HG03342 (cell line): ENCODE measurements at regions not wholly inside any gene's neighbourhood (a gene's known extent, or its start where the extent isn't known, plus 50 kb on each side); places are given as distances from the start of the nearest gene placed in this dataset.

Experiments used
- ATAC-seq: cut with Tn5 transposase; IDR thresholded peaks from one replicate; pipeline ENCODE4 v1.9.1; 2021; ENCODE audit warnings: mild to moderate bottlenecking, moderate library complexity; ENCODE audit not compliant: unreplicated experiment

GRCh38 chrX:129188231-129188630, 335.1 kb downstream of the SMARCA1 start:
- ATAC-seq, result no peak

DNA sequence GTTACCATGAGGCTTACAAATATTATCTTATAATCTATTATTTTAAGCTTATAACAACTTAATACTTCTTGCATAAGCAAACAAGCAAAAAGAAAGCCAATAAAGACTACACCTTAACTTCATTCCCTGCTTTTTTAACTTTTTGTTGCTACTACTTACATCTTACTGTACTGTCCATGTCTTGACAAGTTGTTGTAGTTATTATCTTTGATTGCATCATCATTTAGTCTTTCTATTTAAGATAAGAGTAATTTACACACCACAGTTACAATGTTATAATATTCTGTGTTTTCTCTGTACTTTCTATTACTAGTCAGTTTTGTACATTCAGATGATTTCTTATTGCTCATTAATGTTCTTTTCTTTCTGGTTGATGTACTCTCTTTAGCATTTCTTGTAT, 346.6 kb downstream of the SMARCA1 start:
- no peak for ATAC-seq

GRCh38 chrX:129161108-129161507, 362.2 kb downstream of the SMARCA1 start:
- ATAC-seq, result no peak

DNA sequence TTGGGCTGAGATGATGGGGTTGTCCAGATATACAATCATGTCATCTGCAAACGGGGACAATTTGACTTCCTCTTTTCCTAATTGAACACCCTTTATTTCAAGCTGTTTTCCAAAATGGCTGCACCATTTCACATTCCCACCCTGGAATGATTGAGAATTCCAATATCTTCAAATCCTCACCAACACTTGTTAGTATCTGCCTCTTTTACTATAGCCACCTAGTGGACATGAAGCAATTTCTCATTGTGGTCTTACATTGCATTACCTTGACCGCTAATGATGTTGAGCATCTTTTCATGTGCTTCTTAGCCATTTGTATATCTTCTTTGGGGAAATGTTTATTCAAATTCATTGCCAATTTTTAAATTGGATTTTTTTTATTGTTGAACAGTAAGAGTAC, 364.8 kb downstream of the SMARCA1 start:
- no peak for ATAC-seq

DNA sequence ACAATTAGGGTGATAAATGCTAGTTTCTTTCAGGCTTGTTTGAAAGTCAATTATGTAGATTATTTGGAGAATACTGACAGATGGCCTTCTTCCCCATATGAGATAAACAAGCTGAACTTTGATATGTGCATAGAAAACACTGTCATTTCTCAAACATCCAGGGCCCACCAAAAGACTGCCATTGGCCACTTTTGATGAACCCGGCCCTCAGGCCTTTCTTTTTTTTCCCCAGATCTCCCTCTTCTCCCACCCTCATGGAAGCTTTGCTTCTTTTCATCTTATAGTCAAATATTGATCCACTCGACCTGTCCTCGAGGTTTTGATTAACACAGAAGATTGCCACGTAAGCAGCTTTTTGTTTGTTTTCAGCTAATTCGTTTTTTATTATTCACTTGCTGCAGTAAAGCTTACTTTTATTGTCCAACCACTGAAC, 377.4 kb downstream of the SMARCA1 start:
- ATAC-seq, result no peak

DNA sequence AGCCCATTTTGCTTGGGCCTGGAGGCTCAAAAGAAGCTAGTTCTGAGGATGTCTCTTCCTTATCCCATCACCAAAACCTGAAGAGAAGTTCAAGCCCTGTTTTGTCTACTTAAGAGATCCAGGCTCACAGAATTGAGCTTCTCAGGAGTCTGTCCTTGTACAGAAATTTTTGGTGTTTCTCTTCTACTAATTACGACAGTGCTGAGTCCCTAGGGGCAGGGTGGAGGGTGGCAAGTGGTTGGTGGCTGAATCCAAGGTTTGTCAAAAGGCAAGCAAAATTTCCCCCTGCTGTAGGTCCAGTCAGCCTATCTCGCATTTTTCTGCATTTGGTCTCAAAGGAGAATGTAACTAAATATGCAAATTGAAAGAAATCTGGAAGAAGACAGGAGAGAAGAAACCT, 377.9 kb downstream of the SMARCA1 start:
- ATAC-seq, result no peak

DNA sequence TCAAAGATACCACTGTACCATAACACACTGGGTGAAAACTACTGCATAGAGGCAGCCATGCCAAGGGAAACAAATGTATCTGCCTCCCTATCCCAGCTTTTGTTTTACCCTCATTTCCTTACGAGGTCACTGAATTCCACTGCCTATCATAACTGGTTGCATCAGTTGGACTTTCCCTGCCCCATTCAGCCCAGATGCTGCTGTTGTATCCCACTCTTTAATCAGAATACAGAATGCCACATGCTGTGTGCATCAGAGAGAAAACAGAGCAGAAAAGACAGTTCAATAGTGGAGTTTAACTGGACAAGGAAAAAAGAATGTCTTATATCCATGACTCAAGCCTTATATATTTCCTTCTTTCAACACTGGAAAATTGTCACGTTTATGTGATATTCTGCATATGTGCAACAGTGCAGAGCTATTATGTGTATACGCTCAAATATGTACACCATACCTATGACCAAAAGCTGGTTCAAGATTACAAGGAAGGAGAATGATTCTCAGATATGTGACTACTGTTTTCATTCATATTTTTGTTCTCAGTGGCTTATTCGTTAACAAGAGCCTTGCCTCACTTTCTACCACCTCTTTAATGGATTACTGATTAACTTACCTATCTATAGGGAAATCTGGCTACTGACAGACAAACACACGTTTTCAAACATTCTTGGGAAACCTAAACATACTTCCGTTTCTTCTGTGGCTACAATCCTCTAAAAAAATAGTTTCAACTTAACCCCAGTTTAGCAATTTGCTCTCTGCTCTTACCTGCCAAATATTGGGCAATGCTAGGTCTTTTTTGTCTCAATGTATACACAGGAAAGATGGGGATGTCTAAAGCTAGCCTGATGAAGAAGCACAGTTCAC, 378.9 kb downstream of the SMARCA1 start:
- no peak for ATAC-seq

DNA sequence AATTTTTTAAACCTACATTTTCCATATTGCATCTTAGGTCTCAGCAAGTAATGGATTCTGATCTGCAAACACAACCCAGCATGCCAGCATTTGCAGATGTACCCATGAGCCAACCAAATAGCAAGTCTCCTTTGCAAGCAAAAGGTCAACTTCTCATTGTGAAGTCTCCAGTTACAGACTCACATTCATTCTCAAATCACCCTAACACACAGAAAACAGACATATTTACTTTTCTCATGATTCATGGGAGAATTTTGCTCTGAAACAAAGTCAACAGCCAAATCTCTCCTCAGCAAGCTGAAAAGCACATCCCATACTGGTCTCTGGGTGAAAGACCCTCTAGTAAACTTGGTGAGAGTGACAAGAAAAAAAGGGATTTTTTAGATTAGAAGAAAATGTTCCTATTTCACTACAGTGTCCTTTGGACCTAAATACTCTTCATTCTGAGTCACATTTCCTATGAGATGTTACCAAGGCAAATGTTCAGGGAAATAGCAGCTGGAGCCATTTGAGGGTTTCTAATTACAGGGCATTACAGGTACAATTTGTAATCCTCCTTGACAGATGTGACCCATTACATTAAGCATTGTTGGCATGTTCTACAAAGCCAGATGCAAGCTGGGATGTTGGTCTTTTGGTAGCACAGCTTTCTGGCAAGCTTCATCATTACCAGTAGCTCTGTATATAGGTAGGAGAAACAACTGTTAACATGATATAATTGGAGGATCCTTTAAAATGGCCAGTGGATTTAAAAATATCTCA, 383.3 kb downstream of the SMARCA1 start:
- ATAC-seq, result no peak

- ATAC-seq, result no peak
These were observed 398.0 kb downstream of the SMARCA1 start for GRCh38 chrX:129125122-129125914.

DNA sequence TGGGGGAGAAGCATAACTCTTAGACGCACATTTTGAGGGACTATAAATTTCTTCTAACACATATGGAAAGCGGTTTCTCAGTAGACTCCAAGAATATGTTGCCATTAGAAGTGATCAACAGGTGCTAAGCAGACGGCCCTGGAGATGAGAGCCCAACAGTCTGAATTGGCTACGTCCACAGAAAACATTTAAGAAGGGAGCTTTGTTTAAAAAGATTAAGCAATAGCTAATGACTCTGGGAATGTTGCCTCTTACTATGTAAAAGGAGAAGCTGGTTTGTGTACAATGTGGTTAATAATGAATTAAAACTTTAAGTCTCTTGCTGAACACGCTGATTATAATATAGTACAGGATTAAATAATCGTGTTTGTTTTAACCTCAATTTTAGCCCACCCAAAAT, 399.5 kb downstream of the SMARCA1 start:
- no peak for ATAC-seq

- ATAC-seq, result no peak
These were observed 406.4 kb downstream of the SMARCA1 start for GRCh38 chrX:129116676-129117470.

DNA sequence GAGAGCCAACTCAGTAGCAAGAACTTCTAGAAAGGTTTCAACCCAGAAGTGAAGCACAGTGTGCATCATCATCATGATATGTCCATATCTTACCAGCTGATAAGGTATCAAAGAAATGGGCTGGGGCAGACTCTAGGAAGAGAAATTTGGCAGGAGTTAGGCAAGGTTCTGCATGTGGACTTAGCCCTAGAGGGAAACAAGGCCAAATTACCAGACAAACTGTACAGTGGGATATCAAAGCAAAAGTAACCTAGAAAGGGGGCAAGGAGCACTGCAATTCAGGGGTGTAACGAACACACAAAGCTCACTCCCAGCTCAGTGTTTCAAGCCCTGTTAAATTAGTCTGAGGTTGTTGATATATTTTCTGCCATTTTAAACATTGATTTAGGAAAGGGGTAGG, 407.4 kb downstream of the SMARCA1 start:
- ATAC-seq, result no peak

- ATAC-seq, result peak; percentile 94
These were observed 408.2 kb downstream of the SMARCA1 start for GRCh38 chrX:129115104-129115503.

GRCh38 chrX:129111081-129111798, 412.1 kb downstream of the SMARCA1 start:
- no peak for ATAC-seq

GRCh38 chrX:129108936-129109335, 414.4 kb downstream of the SMARCA1 start:
- no peak for ATAC-seq

- ATAC-seq, result no peak
These were observed 424.1 kb downstream of the SMARCA1 start for GRCh38 chrX:129099207-129099606.

GRCh38 chrX:129097668-129098067, 425.6 kb downstream of the SMARCA1 start:
- no peak for ATAC-seq

DNA sequence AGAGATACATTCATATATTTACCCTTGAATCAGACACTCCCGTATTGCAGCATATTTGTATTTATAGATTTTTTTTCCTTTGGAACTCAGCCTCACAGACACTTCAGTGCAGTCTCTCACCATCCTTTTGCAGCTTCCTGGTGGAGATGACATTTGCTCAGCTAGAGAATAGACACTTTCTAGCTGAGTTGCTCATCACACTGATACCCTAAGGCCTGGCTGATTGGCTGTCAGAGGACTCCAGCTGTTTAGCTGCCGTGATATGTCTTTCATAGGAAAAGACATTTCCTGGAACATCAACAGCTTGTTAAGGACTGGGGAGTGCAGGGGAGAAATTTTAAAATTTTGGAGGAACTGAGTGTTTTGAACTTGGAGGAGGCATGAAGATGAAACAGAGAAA, 429.6 kb downstream of the SMARCA1 start:
- no peak for ATAC-seq

GRCh38 chrX:129092757-129093156, 430.5 kb downstream of the SMARCA1 start:
- ATAC-seq, result no peak

DNA sequence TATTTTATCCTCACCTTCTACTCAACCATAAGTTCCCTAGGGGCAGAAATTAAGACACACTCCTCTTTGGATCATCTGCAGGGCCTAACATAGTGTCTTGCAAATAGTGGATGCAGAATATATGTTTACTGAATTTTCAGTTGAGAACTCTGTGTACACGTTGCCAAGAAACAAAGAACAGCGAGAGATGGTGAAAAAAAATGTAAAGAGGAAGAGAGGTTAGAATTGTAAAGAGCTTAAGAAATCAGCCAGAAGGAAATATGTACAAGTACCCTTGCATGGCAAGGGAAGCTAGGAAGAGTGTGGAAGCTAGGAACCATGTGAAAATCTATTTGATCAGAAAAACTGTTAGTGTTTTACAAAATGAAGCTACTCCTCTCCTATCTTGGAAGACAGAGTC, 431.0 kb downstream of the SMARCA1 start:
- no peak for ATAC-seq
